ENCODE measurements at regions not wholly inside any gene's neighbourhood (a gene's known extent, or its start where the extent isn't known, plus 50 kb on each side); places are given as distances from the start of the nearest gene placed in this dataset.

DNA sequence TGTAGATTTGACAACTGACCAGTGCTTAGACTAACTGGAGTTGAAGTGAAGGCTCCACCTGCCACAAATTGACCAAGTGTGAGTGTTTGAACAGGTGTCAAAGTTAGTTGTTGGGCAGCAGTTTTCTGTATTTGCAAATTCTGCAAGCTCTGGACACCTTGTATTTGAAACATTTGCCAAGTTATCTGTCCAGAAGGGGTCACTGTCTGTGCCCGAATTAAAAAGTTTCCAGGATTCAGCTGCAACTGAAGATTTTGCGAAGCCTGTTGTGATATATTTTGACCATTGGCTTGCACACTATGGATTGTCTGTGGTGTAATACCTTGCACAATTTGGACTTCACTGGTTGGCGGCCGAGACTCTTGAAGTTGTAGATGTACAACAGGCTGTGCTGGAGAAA is 1690.7 kb downstream of the SLITRK5 start (continued):
- TF ChIP-seq, protein P1, sequence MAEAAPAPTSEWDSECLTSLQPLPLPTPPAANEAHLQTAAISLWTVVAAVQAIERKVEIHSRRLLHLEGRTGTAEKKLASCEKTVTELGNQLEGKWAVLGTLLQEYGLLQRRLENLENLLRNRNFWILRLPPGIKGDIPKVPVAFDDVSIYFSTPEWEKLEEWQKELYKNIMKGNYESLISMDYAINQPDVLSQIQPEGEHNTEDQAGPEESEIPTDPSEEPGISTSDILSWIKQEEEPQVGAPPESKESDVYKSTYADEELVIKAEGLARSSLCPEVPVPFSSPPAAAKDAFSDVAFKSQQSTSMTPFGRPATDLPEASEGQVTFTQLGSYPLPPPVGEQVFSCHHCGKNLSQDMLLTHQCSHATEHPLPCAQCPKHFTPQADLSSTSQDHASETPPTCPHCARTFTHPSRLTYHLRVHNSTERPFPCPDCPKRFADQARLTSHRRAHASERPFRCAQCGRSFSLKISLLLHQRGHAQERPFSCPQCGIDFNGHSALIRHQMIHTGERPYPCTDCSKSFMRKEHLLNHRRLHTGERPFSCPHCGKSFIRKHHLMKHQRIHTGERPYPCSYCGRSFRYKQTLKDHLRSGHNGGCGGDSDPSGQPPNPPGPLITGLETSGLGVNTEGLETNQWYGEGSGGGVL (CRISPR knock-in tag; IDR thresholded peaks at IDR 0.05): no peak
- no peak for TF ChIP-seq TFAM (CRISPR knock-in tag; conservative IDR thresholded peaks at IDR 0.05)
- no peak for TF ChIP-seq SAFB (IDR thresholded peaks at IDR 0.05; ENCODE audit: borderline replicate concordance, low read depth, low read length)
- TF ChIP-seq RBM39 (optimal IDR thresholded peaks at IDR 0.05; ENCODE audit: low read depth, low read length): no peak
- TF ChIP-seq ZNF408 (CRISPR knock-in tag; IDR thresholded peaks at IDR 0.05; ENCODE audit: low read depth): no peak
- TF ChIP-seq, protein P2, sequence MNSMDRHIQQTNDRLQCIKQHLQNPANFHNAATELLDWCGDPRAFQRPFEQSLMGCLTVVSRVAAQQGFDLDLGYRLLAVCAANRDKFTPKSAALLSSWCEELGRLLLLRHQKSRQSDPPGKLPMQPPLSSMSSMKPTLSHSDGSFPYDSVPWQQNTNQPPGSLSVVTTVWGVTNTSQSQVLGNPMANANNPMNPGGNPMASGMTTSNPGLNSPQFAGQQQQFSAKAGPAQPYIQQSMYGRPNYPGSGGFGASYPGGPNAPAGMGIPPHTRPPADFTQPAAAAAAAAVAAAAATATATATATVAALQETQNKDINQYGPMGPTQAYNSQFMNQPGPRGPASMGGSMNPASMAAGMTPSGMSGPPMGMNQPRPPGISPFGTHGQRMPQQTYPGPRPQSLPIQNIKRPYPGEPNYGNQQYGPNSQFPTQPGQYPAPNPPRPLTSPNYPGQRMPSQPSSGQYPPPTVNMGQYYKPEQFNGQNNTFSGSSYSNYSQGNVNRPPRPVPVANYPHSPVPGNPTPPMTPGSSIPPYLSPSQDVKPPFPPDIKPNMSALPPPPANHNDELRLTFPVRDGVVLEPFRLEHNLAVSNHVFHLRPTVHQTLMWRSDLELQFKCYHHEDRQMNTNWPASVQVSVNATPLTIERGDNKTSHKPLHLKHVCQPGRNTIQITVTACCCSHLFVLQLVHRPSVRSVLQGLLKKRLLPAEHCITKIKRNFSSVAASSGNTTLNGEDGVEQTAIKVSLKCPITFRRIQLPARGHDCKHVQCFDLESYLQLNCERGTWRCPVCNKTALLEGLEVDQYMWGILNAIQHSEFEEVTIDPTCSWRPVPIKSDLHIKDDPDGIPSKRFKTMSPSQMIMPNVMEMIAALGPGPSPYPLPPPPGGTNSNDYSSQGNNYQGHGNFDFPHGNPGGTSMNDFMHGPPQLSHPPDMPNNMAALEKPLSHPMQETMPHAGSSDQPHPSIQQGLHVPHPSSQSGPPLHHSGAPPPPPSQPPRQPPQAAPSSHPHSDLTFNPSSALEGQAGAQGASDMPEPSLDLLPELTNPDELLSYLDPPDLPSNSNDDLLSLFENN (IDR thresholded peaks at IDR 0.05; ENCODE audit: low read depth in 2 of 2, low read length in 2 of 2): no peak

Measured in K562 (cell line).